ENCODE measurements at regions not wholly inside any gene's neighbourhood (a gene's known extent, or its start where the extent isn't known, plus 50 kb on each side); places are given as distances from the start of the nearest gene placed in this dataset.

DNA sequence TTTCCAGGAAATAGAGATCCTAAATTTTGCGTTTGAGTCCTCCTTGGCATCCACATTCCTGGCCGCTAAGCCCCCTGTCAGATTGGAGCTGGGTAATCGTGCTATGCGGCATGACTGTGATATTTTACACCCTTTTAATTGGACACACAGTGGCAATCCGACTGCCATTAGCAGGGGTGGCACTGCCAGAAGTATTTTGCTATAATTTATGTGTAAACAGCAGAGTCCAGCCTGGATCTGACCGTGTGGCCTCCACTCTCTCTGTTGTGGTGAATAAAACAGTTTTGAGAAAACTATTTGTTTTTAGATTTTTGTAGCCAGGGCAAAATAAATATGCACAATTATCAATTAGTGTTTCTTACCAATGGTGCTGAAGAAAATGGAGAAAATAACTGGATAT is 281.0 kb upstream of the IRX2 start:
- no peak for DNase-seq

DNA sequence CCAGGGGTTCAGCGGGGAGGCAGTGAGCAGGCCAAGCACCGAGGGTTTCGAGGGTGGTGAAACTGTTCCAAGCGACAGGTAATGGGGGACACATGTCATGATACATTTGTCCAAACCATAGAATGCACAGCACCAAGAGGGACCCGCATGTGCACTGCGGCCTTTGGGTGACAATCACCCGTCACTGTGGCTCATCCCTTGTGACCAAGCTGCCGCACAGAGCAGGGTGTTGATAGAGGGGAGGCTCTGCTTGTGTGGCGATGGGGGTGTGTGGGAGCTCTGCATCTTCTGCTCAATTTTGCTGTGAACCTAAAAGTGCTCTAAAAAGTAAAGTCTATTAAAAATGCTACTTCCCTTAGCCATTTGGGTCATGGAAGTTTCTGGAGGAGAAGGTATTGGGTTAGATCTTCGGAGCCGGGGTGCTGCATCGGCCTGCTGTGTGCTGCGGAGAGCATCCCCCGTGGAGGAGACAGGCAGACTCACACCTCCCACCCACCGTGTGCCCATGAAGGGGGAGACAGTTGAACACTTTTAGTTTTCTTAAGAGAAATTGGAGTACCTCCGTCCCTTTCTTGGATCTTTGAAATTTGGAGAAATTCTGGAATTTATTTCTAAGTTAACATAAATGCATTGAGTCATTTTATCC is 280.4 kb upstream of the IRX2 start:
- DNase-seq, result no peak

DNA sequence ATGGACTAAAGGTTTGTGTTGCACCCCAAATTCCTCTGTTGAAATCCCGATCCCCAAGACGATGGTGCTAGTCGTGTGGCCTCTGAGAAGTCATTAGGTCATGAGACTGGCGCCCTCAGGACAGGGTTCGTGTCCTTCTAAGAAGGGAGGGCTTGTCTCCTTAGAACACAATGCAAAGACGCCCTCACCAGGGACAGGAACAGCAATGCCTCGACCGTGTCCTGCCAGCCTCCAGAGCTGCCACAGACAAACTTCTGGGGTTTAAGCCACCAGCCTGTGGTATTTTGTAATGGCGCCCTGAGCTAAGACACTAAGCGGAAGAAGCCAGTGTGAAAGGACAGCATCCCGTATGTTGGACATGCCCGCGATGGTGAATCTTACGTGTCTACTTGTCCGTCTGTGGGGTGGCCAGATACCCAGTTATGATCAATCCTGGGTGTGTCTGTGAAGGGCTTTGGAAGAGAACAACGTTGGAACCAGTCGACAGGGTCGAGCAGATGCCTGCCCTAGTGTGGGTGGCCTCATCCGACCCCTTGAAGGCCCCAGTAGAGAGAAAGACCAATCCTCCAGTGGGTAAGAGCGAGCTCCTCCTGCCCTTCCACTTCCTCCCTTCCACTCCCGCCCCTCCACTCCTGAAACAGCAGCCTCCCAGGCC is 279.2 kb upstream of the IRX2 start:
- no peak for DNase-seq

DNA sequence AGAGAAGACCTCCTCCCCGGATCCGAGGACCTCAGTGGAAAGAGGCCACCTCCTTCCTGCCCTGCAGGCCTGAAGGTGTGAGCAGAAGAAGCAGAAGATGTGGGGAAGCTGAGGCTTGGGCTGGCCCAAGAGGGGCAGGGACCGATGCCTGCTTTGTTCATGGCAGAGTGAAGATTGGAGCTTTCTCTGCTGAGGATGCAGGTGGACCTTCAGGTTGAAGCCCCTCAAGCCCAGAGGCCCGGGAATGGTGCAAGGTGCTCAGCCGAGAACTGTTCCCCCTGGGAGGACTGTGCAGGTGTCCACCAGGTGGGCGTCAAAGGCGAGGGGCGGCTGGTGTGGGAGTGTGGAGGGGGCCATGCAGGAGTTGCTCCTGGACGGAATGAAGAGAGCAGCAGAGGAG is 277.9 kb upstream of the IRX2 start:
- DNase-seq, result no peak

DNA sequence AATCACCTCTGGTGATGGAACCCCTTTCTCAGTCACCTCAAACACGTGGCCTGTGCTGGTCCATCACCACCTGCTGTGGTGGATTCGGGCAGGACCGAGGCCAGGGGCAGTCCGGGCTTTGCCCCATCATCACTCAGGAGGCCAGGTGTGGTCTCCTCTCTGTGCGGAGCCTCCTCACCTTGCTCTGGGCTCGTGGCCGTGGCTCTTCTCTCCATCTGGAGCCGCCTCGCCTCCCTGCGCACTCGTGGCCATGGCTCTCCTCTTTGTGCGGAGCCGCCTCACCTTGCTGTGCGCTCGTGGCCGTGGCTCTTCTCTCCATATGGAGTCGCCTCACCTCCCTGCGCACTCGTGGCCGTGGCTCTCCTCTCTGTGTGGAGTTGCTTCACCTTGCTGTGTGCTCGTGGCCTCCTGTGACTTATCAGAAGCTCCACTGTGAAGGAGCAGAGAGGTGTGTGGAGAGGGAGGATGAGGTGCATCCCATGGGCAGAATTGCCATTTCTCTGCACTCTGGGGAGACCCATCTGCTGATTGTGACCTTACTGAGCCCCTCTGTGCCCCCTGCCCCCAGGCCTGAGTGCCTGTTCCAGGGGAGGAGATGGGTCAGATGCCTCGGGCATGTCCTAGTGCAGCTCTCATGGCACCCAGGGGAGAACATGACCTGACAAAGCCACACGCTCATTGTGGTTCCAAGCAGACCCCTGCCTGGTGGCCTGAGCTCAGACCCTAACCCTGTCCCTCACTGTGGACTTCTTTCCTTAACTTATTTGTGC is 276.6 kb upstream of the IRX2 start:
- DNase-seq, result no peak

DNA sequence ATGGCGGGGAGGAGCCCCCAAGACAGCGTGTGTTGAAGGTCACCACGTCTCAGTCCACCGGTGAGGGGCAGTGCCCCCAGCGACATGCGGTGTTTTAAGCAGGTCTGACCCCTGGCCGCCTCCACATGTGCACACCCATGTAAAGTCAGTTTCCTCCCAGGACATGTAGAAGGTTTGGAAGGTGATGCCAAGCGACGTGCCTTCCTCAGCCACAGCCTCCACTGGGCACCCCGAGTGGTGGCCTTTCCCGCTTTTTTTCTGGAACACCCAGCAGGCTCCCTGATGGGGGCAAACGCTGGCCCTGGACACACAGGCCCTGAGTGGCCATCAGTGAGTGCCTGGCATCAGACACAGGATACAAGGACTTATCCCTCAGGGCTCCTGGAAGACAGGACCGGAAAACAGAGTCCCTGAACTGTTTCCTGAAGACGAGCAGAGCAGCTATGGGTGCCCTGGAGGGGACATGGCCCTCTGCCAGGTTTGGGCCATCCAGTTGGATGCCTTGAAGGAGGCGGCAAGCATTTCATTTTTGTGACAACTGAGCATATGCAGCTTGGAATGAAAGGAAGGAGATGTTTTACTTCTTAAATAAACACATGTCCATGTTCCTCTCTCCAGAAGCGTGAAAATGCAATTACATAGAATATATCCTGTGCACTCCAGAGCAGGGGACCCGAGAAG is 275.8 kb upstream of the IRX2 start:
- no peak for DNase-seq

DNA sequence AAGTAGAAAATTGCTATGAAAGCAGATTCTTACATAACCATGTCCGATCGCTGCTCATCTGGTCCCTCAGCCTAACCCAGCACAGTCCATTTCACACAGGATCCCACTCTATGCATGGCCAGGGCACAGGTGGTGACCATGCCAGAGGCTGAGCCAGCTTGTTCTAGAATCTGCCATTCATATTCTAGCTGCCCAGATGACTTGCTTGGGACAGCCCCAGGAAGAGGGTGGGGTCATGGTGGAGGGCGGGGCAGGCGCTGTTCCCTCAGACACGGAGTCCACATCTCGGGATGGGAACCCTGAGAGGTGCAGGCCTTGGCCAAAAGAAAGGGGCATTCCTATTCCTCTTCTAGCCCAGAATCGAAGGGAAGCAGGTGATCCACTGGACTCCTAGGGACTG is 275.2 kb upstream of the IRX2 start:
- DNase-seq, result no peak

DNA sequence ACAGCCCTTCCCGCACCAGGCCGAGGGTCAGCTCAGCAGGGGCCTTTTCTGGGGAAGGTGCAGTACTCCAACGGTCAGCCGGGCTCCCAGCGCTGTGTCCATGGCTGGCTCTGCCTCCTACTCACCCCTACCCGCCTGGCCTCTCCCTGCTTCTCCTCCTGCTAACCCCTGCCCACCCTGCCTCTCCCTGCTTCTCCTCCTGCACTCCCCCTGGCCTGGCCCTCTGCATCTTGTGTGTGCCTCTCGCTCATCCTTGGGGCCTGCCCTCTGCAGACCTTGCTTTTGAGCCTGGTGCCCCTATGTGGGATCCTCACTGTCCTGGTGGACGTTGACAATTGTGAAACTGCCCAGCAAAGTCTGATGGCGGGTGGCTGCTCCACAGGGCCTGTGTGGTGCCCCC is 274.6 kb upstream of the IRX2 start:
- no peak for DNase-seq

DNA sequence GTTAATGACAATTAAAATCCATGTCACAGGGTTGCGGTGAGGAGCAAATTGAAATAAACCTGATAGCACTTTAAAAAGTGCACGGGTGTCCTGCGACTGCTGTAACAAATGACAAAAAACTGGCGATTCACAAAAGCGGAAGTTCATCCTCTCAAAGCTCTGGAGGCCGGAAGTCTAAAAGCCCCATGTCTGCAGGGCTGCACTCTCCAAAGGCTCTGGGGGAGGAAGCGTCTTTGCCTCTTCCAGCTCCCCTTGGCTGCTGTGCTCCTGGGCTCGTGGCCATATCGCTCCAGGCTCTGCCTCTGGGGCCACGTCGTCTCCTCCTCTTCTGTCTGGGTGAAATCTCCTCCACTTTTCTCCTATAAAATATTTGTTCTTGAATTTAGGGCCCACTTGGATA is 273.9 kb upstream of the IRX2 start:
- no peak for DNase-seq

DNA sequence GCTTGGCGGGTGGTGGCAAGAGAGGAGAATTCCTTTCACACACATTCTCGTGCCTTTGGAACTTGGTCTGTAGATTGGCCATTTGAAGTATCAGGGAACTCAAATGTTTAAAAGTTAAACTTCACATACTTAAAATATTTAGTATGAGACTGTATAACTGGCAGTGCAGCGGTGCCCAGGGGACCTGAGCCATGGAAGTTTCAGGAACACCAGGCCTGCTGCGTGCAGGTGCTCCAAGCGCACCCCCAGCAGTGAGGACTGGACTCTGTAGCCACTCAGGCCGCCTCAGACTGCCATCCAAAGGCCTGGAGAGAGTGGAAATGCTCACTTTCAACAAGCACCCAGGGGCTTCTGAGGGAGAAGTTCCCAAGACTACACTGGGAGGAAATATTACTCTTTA is 273.5 kb upstream of the IRX2 start:
- DNase-seq, result no peak

DNA sequence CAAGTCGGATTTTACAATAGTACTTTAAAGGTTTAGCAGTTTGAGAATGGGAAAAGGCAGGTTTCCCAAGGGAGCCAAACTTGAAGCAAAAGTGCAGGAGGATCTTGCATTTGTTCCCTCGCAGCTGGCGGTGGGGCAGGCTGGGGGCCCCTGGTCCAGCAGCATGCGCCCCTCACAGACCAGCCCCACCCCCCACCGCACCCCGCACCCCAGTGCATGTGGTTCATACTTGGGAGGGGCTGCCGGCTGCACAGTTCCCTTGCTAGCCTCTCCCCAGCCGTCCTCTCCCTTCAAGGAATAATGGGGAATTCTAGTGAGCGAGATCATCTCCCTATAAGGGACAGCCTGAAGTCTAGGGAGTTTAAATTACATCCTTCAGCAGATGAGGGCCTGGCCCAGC is 273.1 kb upstream of the IRX2 start:
- no peak for DNase-seq

DNA sequence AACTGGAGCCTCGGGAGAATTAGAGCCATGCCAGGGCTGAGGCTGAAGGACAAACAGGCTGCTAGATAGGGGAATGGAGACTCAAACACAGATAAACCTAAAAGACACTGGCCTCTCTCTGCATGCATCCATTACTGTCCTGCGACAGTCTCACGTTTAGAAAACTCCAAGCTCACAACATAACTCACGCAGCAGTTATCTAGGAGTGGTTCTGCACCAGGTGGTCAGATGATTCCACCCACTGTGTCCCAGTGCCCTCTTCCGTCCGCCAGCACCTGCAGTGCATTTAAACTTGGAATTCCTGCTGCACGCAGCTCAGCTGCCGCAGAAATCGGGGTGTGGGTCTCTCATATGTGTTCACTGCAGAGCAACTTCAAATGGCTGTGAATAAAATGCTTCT is 272.6 kb upstream of the IRX2 start:
- DNase-seq, result no peak

DNA sequence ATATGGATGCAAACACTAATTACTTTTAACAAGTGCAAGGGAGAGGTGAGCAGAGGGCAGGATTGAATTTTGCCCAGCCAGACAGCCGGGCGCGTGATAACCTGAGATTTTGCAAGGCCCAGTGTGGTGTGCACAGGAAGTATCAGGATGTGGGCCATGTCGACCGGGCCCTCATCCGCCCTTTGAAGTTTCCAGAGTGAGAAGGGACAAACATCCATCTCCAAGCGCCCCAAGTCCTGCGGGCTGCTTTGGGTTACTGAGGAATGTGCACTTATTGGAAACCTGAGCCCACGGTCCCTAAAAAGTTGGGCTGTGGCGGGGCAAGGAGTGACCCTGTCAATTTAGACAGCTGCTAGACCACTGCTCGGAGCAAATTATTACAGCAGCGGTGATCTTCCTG is 272.2 kb upstream of the IRX2 start:
- no peak for DNase-seq

DNA sequence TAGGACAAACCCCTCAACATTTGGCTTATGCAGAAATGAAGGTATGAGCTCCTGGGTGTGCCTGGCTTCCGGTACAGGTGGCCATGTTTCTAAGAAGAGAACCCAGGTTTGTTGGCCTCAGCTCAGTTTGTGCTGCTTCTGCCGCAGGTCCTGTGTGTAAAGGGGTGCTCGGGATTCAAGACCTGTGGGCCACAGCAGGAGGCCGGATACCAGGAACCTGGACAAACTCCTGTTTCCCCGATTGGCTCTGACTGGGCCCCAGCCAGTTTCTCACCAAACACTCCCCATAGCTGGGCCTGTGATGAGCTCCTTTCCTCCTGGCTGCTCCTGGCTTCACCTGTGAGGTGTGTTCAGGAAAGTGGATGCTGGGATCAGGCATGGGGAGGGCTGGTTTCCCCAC is 271.2 kb upstream of the IRX2 start:
- no peak for DNase-seq

DNA sequence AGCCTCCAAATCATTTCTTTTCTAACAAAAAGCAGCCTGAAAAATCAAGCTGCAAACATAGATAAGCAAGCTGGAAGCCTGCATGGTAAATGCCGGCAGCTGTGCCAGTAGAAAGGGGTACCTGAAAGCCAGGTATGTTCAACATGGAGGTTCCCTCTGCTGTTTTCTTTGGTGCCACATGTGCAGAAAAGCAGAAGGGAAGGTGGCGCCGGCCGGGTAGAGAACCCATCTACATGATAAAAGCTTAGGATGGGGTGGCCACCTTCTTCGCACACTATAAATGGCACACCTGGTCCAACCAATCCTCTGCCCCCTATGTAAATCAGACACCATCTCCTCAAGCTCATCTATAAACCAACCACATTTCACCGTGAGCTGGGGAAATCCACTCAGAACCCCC is 268.9 kb upstream of the IRX2 start:
- DNase-seq, result no peak

DNA sequence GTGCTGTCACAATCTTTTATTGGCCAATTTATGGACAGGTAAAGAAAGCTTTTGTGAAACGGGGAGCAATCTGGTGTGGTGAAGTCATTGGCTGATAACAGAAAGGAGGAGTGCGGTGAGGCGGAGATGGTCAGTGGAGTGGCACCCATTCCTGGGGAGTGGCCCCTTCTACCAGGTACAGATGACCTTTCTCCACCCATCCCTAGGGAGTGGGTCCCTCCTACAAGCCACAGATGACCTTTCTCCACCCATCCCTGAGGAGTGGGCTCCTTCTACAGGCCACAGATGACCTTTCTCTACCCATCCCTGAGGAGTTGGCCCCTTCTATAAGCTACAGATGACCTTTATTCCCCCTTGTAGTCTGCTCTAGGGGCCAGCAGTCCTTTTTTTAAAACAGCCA is 267.6 kb upstream of the IRX2 start:
- no peak for DNase-seq

DNA sequence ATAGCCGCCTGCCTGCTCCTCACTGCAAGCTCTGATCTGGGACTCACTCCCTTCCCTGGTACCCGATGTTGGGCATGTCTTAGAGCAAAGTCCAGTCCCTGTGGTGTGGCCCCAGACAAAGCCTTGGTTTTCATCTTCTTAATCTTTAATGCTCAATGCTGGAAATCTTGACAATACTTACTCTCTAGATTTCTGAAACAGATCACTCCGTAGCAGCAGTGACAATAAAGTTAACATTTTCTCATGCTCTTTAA is 260.2 kb upstream of the IRX2 start:
- no peak for DNase-seq

DNA sequence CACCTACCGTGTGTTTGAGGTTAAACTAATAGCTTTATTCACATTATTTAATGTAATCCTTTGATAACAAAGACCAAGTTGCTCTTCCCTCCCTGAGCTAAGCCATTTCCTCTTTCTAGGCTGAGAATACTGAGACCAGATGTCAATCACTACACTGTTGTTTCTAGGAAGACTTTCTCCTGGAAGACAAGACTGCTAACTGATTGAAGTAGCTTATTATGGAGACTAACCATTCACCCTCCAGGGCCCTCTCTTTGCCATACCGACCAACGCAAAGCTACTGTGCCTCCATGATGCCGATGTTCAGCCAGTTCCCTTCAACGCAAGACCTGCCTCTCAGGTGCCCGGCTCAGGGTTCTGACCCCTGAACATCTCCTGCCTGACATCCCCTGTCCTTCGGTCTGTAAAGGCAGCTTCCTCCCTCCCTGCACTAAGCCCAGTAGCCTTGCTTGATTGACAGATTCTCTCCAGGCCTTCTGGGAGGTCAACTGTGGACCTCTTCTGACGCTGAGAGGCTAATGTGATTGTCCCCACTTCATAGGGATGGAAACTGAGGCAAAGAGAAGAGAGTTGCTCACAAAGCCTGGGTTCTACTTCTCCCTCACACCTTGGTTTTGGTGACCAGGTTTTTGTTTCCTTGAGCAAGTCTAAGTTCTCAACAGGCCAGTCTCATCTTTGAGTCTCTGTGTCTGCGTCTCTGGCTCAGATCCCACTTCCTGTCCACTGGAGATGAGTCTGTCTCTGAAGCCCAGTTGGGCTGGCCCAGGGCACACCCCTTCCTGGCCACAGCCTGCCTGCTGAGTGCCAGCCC is 259.7 kb upstream of the IRX2 start:
- no peak for DNase-seq

DNA sequence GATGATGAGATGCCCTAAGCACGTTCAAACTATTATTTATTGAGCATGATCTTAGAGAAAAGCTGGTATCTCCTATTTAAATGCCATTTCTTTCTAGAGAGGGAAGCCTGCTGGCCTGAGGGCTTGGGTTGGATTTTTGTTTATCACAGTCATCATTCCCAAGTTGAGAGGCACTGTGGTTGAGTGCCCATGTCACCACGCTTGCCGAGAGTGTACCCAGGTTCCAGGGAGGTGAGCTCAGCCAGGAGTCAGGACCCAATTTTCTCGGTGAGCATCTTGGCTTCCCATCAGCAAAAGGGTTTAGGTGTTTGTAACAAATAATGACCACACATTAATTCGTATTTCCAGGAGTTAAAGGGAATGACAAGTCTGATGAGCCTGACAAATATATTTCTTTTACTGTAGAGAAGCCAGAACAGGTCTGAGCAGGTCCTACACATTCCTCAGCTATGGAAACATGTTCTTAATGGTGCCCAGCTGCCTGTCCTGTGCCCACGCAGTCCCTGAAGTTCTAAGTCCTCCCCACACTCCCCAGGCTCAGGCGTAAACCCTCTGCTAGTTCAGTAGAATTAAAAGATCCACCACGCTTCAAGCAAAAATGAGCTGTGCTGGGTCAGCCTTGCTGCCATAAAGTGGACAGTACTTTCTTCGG is 258.9 kb upstream of the IRX2 start:
- DNase-seq, result no peak

DNA sequence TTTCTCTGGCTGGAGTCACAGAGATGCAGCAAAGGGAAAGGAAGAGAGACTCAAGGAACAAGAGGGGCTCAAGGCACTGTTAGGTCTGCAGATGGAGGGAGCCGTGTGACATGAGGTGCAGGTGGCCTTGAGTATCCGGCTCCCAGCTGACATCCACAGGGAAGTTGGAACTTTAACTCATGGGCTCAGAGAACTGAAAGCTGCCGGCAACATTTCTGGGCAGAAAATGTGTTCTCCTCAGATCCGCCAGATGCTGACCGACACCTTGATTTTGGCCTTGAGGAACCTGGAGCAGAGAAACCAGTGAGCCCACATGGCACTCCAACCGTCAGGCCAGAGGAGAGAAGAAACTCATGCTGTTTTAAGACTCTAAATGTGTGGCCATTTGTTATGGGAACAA is 258.1 kb upstream of the IRX2 start:
- DNase-seq, result no peak

DNA sequence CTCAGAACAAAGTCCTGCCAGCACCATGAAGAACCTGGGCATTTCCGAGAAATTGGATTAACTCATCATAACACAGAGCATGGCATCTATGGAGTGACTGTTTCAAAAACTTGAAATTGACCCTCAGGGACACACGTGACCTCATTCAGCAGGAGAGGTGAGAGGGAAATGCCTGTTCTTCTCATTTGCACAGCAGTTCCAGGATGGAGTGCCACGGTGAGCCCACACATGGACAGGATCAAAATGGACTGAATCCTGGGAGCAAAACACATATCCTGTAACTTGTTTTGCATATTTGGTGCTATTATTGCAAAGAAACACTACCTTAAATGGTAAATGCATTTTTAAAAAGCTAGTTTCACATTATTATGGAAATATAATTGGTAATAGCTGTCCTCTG is 256.1 kb upstream of the IRX2 start:
- DNase-seq, result no peak

DNA sequence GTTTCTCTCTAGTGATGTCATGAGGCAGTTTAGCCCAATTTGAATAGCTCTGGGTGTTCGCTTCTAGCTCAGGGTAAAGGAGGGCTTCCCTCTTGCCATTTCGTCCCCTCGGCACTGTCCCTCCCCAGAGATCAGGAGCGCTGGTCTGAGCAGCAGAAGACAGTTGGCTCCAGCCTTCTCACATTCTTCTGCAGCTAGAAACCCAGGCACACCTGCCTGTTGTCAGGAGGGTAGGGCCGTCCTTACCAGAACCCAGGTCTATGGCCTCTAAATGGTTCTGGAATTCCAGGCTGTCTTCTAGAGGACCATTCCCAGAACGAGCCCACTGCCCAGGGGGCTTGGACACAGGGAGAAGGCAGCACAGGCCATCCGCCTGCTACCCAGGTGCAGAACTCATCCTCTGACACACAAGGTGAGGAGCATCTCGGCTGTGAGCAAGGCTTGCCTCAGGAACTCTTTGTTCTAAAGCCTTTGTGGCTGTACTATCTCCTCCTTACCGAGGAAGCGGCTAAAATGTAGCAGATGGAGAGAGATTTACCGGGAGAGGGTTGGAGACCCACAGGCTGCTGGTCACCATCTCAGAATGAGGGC is 255.6 kb upstream of the IRX2 start:
- DNase-seq, result no peak

All from NCI-H69 (cell line).